IMR-90 (cell line): ENCODE measurements at regions not wholly inside any gene's neighbourhood (a gene's known extent, or its start where the extent isn't known, plus 50 kb on each side); places are given as distances from the start of the nearest gene placed in this dataset.

Experiments used
- ATAC-seq: fragments of 200-7000 bp; cut with Tn5 transposase; 2 replicates; pipeline ENCODE4 v1.9.1; 2020; ENCODE audit warnings: low read depth, mild to moderate bottlenecking, moderate library complexity
- BruUV-seq: library from RNA; stranded (reverse); fragments of 400-500 nt; replicated peaks from 2 replicates; lab custom pipeline; 2021; lab: Mats Ljungman, UMichigan
- CTCF ChIA-PET: fragments of 300-600 bp; formaldehyde crosslinking; extraction: SDS; loops from one replicate; lab custom pipeline; 2021; ENCODE audit warnings: antibody characterized with exemption; lab: Yijun Ruan, JAX
- POLR2A ChIA-PET: fragments of 300-600 bp; sonication (Branson Sonifier 250); formaldehyde crosslinking; loops from one replicate; lab custom pipeline; 2022; ENCODE audit warnings: antibody characterized with exemption; ENCODE audit not compliant: unreplicated experiment; lab: Charles Lee
- DNase-seq: peaks from one replicate; pipeline ENCODE4 v3.0.0; 2013
- H2AFZ ChIP-seq: replicated peaks from 2 replicates; pipeline ENCODE3; 2013; ENCODE audit warnings: low read length, mild to moderate bottlenecking; ENCODE audit not compliant: poor library complexity
- H2AK5ac ChIP-seq: 2 replicates; pipeline ENCODE4 v1.6.1; 2013; ENCODE audit warnings: low read depth, low read length, inconsistent platforms
- H2AK9ac ChIP-seq: replicated peaks from 2 replicates; pipeline ENCODE3; 2013; ENCODE audit warnings: mild to moderate bottlenecking, low read depth, low read length, moderate library complexity; ENCODE audit not compliant: poor library complexity
- H2BK120ac ChIP-seq: 2 replicates; pipeline ENCODE4 v1.6.1; 2013; ENCODE audit warnings: low read depth, low read length, inconsistent platforms
- H2BK15ac ChIP-seq: 3 replicates; pipeline ENCODE4 v1.6.1; 2013; ENCODE audit warnings: low read depth, low read length, inconsistent platforms
- H2BK20ac ChIP-seq: 2 replicates; pipeline ENCODE4 v1.6.1; 2013; ENCODE audit warnings: low read depth, mild to moderate bottlenecking, inconsistent platforms, low read length, moderate library complexity
- H2BK5ac ChIP-seq: 2 replicates; pipeline ENCODE4 v1.6.1; 2013; ENCODE audit warnings: mild to moderate bottlenecking, low read depth, low read length, inconsistent platforms; ENCODE audit not compliant: poor library complexity, severe bottlenecking
- H3K14ac ChIP-seq: replicated peaks from 2 replicates; pipeline ENCODE4 v1.6.1; 2013; ENCODE audit warnings: low read depth, low read length, inconsistent platforms
- H3K18ac ChIP-seq: 2 replicates; pipeline ENCODE4 v1.6.1; 2013; ENCODE audit warnings: low read depth, low read length, control low read depth
- H3K23ac ChIP-seq: 2 replicates; pipeline ENCODE4 v1.6.1; 2013; ENCODE audit warnings: low read depth, low read length, inconsistent platforms
- H3K27ac ChIP-seq: 2 replicates; pipeline ENCODE4 v1.5.1; 2013; ENCODE audit warnings: mild to moderate bottlenecking, control low read depth, low read length; ENCODE audit not compliant: insufficient read depth
- H3K27me3 ChIP-seq: 2 replicates; pipeline ENCODE4 v1.6.1; 2013; ENCODE audit warnings: low read length; ENCODE audit not compliant: control insufficient read depth, insufficient read depth
- H3K36me3 ChIP-seq: 2 replicates; pipeline ENCODE4 v1.6.1; 2013; ENCODE audit warnings: low read length, mixed read lengths; ENCODE audit not compliant: control insufficient read depth, insufficient read depth
- H3K4ac ChIP-seq: 2 replicates; pipeline ENCODE4 v1.6.1; 2013; ENCODE audit warnings: low read depth, low read length, inconsistent platforms
- H3K4me1 ChIP-seq: 2 replicates; pipeline ENCODE4 v1.6.1; 2013; ENCODE audit warnings: low read length, mixed read lengths; ENCODE audit not compliant: control insufficient read depth, insufficient read depth
- H3K4me2 ChIP-seq: 2 replicates; pipeline ENCODE4 v1.6.1; 2013; ENCODE audit warnings: low read depth, mild to moderate bottlenecking, control low read depth, low read length, moderate library complexity
- H3K4me3 ChIP-seq: 2 replicates; pipeline ENCODE4 v1.5.1; 2013; ENCODE audit warnings: low read depth, mild to moderate bottlenecking, control low read depth, low read length, moderate library complexity; ENCODE audit not compliant: insufficient read depth
- H3K56ac ChIP-seq: 2 replicates; pipeline ENCODE4 v1.6.1; 2013; ENCODE audit warnings: low read length, inconsistent platforms; ENCODE audit not compliant: insufficient read depth; ENCODE audit errors: extremely low read depth
- H3K79me1 ChIP-seq, 2 experiments: 2 replicates each; pipeline ENCODE4 v1.6.1; 2013; ENCODE audit warnings: low read length in 2 of 2, inconsistent platforms in 1 of 2, low read depth in 1 of 2
- H3K9ac ChIP-seq: 2 replicates; pipeline ENCODE4 v1.6.1; 2013; ENCODE audit warnings: low read depth, low read length, control low read depth
- H3K9me1 ChIP-seq: 2 replicates; pipeline ENCODE4 v1.6.1; 2013; ENCODE audit warnings: low read length, inconsistent platforms; ENCODE audit not compliant: insufficient read depth
- H3K9me3 ChIP-seq: 2 replicates; pipeline ENCODE4 v1.6.1; 2013; ENCODE audit warnings: low read length; ENCODE audit not compliant: control insufficient read depth, insufficient read depth
- H4K20me1 ChIP-seq: 2 replicates; pipeline ENCODE4 v1.6.1; 2013; ENCODE audit warnings: low read length, inconsistent platforms; ENCODE audit not compliant: insufficient read depth
- H4K5ac ChIP-seq: 2 replicates; pipeline ENCODE4 v1.6.1; 2013; ENCODE audit warnings: mild to moderate bottlenecking, low read depth, low read length, control low read depth
- H4K8ac ChIP-seq, 2 experiments: 2 replicates each; pipeline ENCODE4 v1.6.1; 2013; ENCODE audit warnings: low read depth in 2 of 2, low read length in 2 of 2, control low read depth in 1 of 2, inconsistent platforms in 1 of 2
- H4K91ac ChIP-seq: 2 replicates; pipeline ENCODE4 v1.6.1; 2013; ENCODE audit warnings: low read depth, low read length, inconsistent platforms; ENCODE audit not compliant: insufficient read depth
- BHLHE40 ChIP-seq: fragments of 150-350 bp; IDR thresholded peaks from 2 replicates; pipeline ENCODE4 v1.6.1; 2016; ENCODE audit warnings: mild to moderate bottlenecking, low read depth, low read length
- CEBPB ChIP-seq: IDR thresholded peaks from 2 replicates; pipeline ENCODE4 v1.6.1; 2012; ENCODE audit warnings: low read depth, low read length, improper control_type of control experiment
- CHD1 ChIP-seq: IDR thresholded peaks from 2 replicates; pipeline ENCODE4 v1.6.1; 2012; ENCODE audit warnings: low read depth, low read length, improper control_type of control experiment
- ELK1 ChIP-seq: fragments of 150-350 bp; IDR thresholded peaks from 2 replicates; pipeline ENCODE4 v1.6.1; 2016; ENCODE audit warnings: low read depth, mild to moderate bottlenecking, low read length, moderate library complexity, borderline replicate concordance
- FOS ChIP-seq: fragments of 150-350 bp; IDR thresholded peaks from 2 replicates; pipeline ENCODE4 v1.6.1; 2016; ENCODE audit warnings: low read depth, low read length
- MAFK ChIP-seq: IDR thresholded peaks from 2 replicates; pipeline ENCODE4 v1.6.1; 2012; ENCODE audit warnings: low read depth, low read length, improper control_type of control experiment
- MAZ ChIP-seq: IDR thresholded peaks from 2 replicates; pipeline ENCODE4 v1.6.1; 2012; ENCODE audit warnings: low read depth, mild to moderate bottlenecking, low read length, improper control_type of control experiment, moderate library complexity, borderline replicate concordance
- MXI1 ChIP-seq: IDR thresholded peaks from 2 replicates; pipeline ENCODE4 v1.6.1; 2012; ENCODE audit warnings: low read depth, mild to moderate bottlenecking, low read length, moderate library complexity, borderline replicate concordance
- NFE2L2 ChIP-seq: fragments of 150-350 bp; IDR thresholded peaks from 2 replicates; pipeline ENCODE4 v1.6.1; 2016; ENCODE audit warnings: low read depth, mild to moderate bottlenecking, low read length
- POLR2A ChIP-seq: IDR thresholded peaks from 2 replicates; pipeline ENCODE4 v1.6.1; 2012; ENCODE audit warnings: mild to moderate bottlenecking, low read depth, low read length
- RAD21 ChIP-seq: IDR thresholded peaks from 2 replicates; pipeline ENCODE4 v1.6.1; 2012; ENCODE audit warnings: low read length, improper control_type of control experiment
- RCOR1 ChIP-seq: IDR thresholded peaks from 2 replicates; pipeline ENCODE4 v1.6.1; 2012; ENCODE audit warnings: mild to moderate bottlenecking, low read length, improper control_type of control experiment; ENCODE audit not compliant: insufficient replicate concordance
- RFX5 ChIP-seq: IDR thresholded peaks from 2 replicates; pipeline ENCODE4 v1.8.0; 2012; ENCODE audit warnings: low read depth, mild to moderate bottlenecking, low read length, moderate library complexity
- SMC3 ChIP-seq: fragments of 150-350 bp; IDR thresholded peaks from 2 replicates; pipeline ENCODE4 v1.6.1; 2016; ENCODE audit warnings: low read depth, mild to moderate bottlenecking, antibody characterized with exemption, low read length, moderate library complexity
- WGBS, 2 experiments: methylation state at CpG; one replicate each; pipeline versions ENCODE4 v1.1.5 to v1.1.7; 2013; ENCODE audit warnings: missing lambda C conversion rate in 2 of 2; ENCODE audit not compliant: insufficient read length in 1 of 2; ENCODE audit errors: extremely low coverage in 2 of 2; 5-methylcytosine and 5-hydroxymethylcytosine counted together
- dilution Hi-C: fragments of 300-500 bp; cut with HindIII; formaldehyde crosslinking; loops from one replicate; pipeline ENCODE4 v1.14.3; 2018; ENCODE audit warnings: low sequenced_read_pairs; ENCODE audit not compliant: unreplicated experiment
- in situ Hi-C: fragments of 300-500 bp; cut with MboI; formaldehyde crosslinking; loops from 3 replicates; pipeline ENCODE4 v1.14.3; 2019; ENCODE audit warnings: low sequenced_read_pairs, inconsistent platforms, mixed read lengths
- intact Hi-C: fragments of 100-400 bp; cut with micrococcal nuclease; formaldehyde crosslinking; loops from 2 replicates; pipeline ENCODE4 v1.10.0; 2022

GRCh38 chr18:73787316-73787715 lies 360.3 kb downstream of the FBXO15 start:
- no peak overlapping the region for H3K14ac ChIP-seq
- no peaks in the 10 kb centered on the region for H3K27me3 ChIP-seq
- no peaks in the 10 kb centered on the region for H3K36me3 ChIP-seq
- no peak overlapping the region for H2BK120ac ChIP-seq
- TF ChIP-seq NFE2L2 (no peak), MXI1 (no peak), BHLHE40 (no peak), CHD1 (no peak), CEBPB (no peak), RFX5 (no peak), MAFK (no peak), RAD21 (no peak), FOS (no peak), MAZ (no peak), ELK1 (no peak), POLR2A (no peak), SMC3 (no peak), RCOR1 (no peak)
- no peak for ATAC-seq
- H2AK9ac ChIP-seq: no peak overlapping the region
- no peak overlapping the region for H2AFZ ChIP-seq
- H3K4me2 ChIP-seq: no peak overlapping the region
- H3K4me3 ChIP-seq: no peak overlapping the region
- no peak overlapping the region for H3K56ac ChIP-seq
- 0 out of 3 replicates have a peak overlapping the region, but pooled peaks have one; percentile 59 for H2BK15ac ChIP-seq
- no TSS peak for BruUV-seq
- intact Hi-C loops (no loop called here), dilution Hi-C loops (no loop called here), in situ Hi-C loops (no loop called here)
- no peaks in the 10 kb centered on the region for H3K9me3 ChIP-seq
- no peaks in the 10 kb centered on the region for H3K9me1 ChIP-seq
- H3K4me1 ChIP-seq: peaks cover 4% of the 10 kb centered on the region
- H4K91ac ChIP-seq: no peak overlapping the region
- H4K20me1 ChIP-seq: no peaks in the 10 kb centered on the region
- WGBS, 2 experiments: 100% methylated on average over 3 of the region's 5 CpGs; no CpG with 5 or more reads in 1 of the 2 experiments
- no peak overlapping the region for H4K8ac ChIP-seq
- ChIA-PET POLR2A (no interaction called here), CTCF (no interaction called here)
- no peak overlapping the region for H2BK20ac ChIP-seq
- H4K5ac ChIP-seq: no peak overlapping the region
- H3K18ac ChIP-seq: no peak overlapping the region
- H3K9ac ChIP-seq: no peak overlapping the region
- no peak for DNase-seq
- no peak overlapping the region for H3K27ac ChIP-seq
- no peak overlapping the region for H3K23ac ChIP-seq
- no peaks in the 10 kb centered on the region for H3K79me1 ChIP-seq
- no peak overlapping the region for H3K4ac ChIP-seq
- no peak overlapping the region for H2BK5ac ChIP-seq
- H2AK5ac ChIP-seq: no peak overlapping the region
